ENCODE measurements at regions not wholly inside any gene's neighbourhood (a gene's known extent, or its start where the extent isn't known, plus 50 kb on each side); places are given as distances from the start of the nearest gene placed in this dataset.

- TF ChIP-seq CTCF (IDR thresholded peaks at IDR 0.05) = no peak
- TF ChIP-seq ZFX (IDR thresholded peaks at IDR 0.05; ENCODE audit: borderline replicate concordance) = no peak
Observed at GRCh38 chr1:96487394-96487793, 234.2 kb upstream of the PTBP2 start.
